Gastroesophageal sphincter (tissue), 4 donors: ENCODE measurements at regions not wholly inside any gene's neighbourhood (a gene's known extent, or its start where the extent isn't known, plus 50 kb on each side); places are given as distances from the start of the nearest gene placed in this dataset.

Experiments used
- ATAC-seq: fragments of 150-250 bp; one replicate; pipeline ENCODE4 v1.9.1; 2016; ENCODE audit warnings: mild to moderate bottlenecking, moderate library complexity
- H3K27ac ChIP-seq, 4 donors: fragments of 200-600 bp; sonication (generic) in 3 of 4; 1 replicate in 3 of 4; 2 replicates in 1 of 4; pipeline ENCODE4 v1.5.1; 2016 to 2019
- H3K27me3 ChIP-seq: fragments of 200-600 bp; sonication (generic); one replicate; pipeline ENCODE4 v1.5.1; 2019
- H3K36me3 ChIP-seq, 2 donors: fragments of 200-600 bp; sonication (generic); one replicate each; pipeline ENCODE4 v1.5.1; 2019; ENCODE audit warnings: control low read depth in 1 of 2
- H3K4me1 ChIP-seq, 3 donors: fragments of 200-600 bp; sonication (generic); 1 replicate in 2 of 3; 2 replicates in 1 of 3; pipeline ENCODE4 v1.5.1; 2016 to 2019; ENCODE audit warnings: control low read depth in 2 of 3
- H3K4me3 ChIP-seq, 2 donors: fragments of 200-600 bp; sonication (generic); one replicate each; pipeline ENCODE4 v1.5.1; 2019; ENCODE audit warnings: mild to moderate bottlenecking in 1 of 2, moderate library complexity in 1 of 2
- H3K9me3 ChIP-seq, 3 donors: fragments of 200-600 bp; sonication (generic); one replicate each; pipeline ENCODE4 v1.5.1; 2017 to 2019; ENCODE audit warnings: control low read depth in 2 of 3
- EP300 ChIP-seq: sonication (generic); formaldehyde crosslinking; IDR thresholded peaks from one replicate; pipeline ENCODE4 v1.6.1; 2017; ENCODE audit warnings: antibody characterized with exemption, mild to moderate bottlenecking
- POLR2A ChIP-seq, 2 donors: fragments of 450-650 bp; IDR thresholded peaks; one replicate each; pipeline ENCODE4 v1.6.1; 2017; ENCODE audit warnings: antibody characterized with exemption in 2 of 2, mild to moderate bottlenecking in 2 of 2, moderate library complexity in 1 of 2
- POLR2AphosphoS5 ChIP-seq: sonication (generic); formaldehyde crosslinking; IDR thresholded peaks from one replicate; pipeline ENCODE4 v1.6.1; 2017; ENCODE audit warnings: antibody characterized with exemption
- WGBS, 2 donors: methylation state at CpG; one replicate each; pipeline ENCODE4 v1.1.5; 2018; ENCODE audit warnings: low coverage in 1 of 2; 5-methylcytosine and 5-hydroxymethylcytosine counted together
- TF ChIP-seq, protein P1 (sequence below), 4 experiments: fragments of 200-600 bp in 2 of 4; fragments of 450-650 bp in 2 of 4; sonication (generic) in 1 of 4; IDR thresholded peaks; one replicate each; pipeline ENCODE4 v1.5.1; 2017 to 2019; ENCODE audit warnings: antibody characterized with exemption in 4 of 4, mild to moderate bottlenecking in 2 of 4, moderate library complexity in 2 of 4

DNA sequence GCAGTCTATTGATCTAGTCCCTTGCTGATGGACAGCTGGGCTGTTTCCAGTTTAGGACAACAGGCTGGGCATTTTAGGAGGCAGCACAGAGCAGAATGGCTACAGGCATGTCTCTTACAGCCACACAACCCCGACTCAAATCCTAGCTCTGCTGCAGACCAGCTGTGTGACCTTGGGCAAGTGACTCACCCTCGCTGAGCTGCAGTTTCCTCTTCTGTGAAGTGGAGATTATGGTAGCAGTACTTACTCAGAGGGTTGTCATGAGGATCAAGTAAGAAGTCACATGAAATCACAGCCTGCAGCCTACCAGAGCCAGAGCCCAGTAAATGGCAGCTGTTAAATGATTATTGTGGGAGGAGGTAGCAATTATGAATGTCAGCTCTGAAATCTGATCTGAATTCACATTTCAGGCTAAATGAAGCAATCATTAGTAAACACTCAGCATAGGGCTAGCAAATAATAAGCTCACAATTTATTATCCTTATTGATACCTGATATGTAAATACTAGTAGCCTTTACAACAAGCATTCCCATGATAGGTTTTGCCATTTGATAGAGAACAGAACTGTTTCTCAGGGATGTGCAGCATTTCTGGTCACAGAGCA lies 58.9 kb downstream of the MYEOV start:
- peaks cover 42% of the 10 kb centered on the region for H3K27me3 ChIP-seq
- no peaks in the 10 kb centered on the region for H3K4me1 ChIP-seq
- no peak overlapping the region for H3K27ac ChIP-seq
- 25% methylated on average over 2 of the region's 2 CpGs; no CpG with 5 or more reads in 1 of the 2 donors for WGBS, 2 donors
- H3K4me3 ChIP-seq, result no peak overlapping the region
- no peaks in the 10 kb centered on the region for H3K9me3 ChIP-seq
- TF ChIP-seq, protein P1, sequence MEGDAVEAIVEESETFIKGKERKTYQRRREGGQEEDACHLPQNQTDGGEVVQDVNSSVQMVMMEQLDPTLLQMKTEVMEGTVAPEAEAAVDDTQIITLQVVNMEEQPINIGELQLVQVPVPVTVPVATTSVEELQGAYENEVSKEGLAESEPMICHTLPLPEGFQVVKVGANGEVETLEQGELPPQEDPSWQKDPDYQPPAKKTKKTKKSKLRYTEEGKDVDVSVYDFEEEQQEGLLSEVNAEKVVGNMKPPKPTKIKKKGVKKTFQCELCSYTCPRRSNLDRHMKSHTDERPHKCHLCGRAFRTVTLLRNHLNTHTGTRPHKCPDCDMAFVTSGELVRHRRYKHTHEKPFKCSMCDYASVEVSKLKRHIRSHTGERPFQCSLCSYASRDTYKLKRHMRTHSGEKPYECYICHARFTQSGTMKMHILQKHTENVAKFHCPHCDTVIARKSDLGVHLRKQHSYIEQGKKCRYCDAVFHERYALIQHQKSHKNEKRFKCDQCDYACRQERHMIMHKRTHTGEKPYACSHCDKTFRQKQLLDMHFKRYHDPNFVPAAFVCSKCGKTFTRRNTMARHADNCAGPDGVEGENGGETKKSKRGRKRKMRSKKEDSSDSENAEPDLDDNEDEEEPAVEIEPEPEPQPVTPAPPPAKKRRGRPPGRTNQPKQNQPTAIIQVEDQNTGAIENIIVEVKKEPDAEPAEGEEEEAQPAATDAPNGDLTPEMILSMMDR (IDR thresholded peaks at IDR 0.05), result no peak
- TF ChIP-seq EP300 (no peak), POLR2AphosphoS5 (no peak), POLR2A (IDR thresholded peaks at IDR 0.05) (no peak)
- no peak for ATAC-seq
- H3K36me3 ChIP-seq, result no peaks in the 10 kb centered on the region

DNA sequence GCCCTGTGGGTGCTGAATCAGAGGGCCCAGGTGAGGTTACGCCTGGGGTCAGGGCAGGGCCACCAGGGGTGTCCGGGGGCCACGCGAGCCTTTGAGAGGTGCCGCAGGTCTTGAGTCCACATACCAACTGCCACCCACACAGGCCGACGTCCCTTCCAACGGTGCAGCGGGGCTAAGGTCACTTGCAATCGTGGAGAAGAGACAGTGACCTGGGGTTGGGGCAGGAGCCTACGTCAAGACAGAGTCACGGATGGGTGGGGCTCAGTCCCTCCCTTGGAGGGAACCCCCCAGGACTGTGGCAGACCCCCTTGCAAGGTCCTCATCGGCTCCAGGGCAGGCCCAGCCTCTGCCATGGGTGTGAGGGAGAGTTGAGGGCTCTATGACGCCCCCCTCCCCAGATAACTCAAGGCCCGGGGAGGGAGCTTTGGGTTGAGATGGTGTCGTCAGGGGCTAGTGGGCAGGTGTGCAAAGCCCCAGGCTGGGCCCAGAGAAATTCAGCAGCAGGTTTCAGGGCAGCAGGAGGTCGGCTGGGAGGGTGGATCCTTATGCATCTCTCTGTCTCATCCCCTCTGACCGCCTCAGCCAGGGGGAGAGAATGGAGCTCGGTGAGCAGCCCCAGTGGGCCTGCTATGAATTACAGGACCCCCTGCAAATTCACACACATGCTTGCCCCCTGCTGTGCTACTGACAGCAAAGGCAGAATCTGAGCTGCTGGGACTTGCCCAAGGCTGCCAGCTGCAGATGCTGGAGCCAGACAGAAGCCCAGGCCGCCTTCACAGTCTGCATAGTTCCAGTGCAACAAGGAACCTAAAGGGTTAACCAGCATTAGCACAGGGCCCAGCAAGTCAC lies 60.0 kb downstream of the MYEOV start:
- no peak for ATAC-seq

DNA sequence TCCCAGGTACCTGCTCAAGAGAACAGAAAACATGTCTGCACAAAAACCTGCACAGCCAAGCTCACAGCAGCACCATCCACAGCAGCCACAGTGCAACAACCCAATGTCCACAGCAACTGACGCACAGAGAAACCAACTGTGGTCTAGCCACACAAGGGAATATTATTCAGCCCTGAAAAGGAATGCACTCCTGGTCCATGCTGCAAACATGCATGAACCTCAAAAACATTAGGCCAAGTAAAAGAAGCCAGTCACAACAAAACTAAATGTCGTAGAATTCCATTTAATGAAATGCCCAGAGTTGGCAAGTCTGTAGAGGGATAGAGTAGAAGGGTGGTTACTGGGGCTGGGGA lies 60.6 kb downstream of the MYEOV start:
- Histone ChIP-seq H3K27ac (no peak overlapping the region), H3K4me3 (no peak overlapping the region), H3K36me3 (no peaks in the 10 kb centered on the region), H3K9me3 (peaks cover 0 to 3% (median 1%) of the 10 kb centered on the region in 3 donors), H3K27me3 (peaks cover 44% of the 10 kb centered on the region), H3K4me1 (no peaks in the 10 kb centered on the region)
- no peak for ATAC-seq
- TF ChIP-seq POLR2A (IDR thresholded peaks at IDR 0.05) (no peak), EP300 (no peak), POLR2AphosphoS5 (no peak)
- TF ChIP-seq, protein P1 (IDR thresholded peaks at IDR 0.05), result no peak
- 100% methylated on average over 2 of the region's 2 CpGs; no CpG with 5 or more reads in 1 of the 2 donors for WGBS, 2 donors

More for the DNA sequence above, 60.0 kb downstream of the MYEOV start:
- peaks cover 44% of the 10 kb centered on the region for H3K27me3 ChIP-seq
- WGBS, 2 donors, result 93% methylated on average over 12 of the region's 20 CpGs; no CpG with 5 or more reads in 1 of the 2 donors
- H3K27ac ChIP-seq, result no peak overlapping the region
- TF ChIP-seq, protein P1 (IDR thresholded peaks at IDR 0.05), result no peak
- TF ChIP-seq POLR2AphosphoS5, result no peak
- no peak for TF ChIP-seq EP300
- TF ChIP-seq POLR2A (IDR thresholded peaks at IDR 0.05), result no peak
- no peaks in the 10 kb centered on the region for H3K36me3 ChIP-seq
- no peaks in the 10 kb centered on the region for H3K4me1 ChIP-seq
- H3K4me3 ChIP-seq, result no peak overlapping the region
- no peaks in the 10 kb centered on the region for H3K9me3 ChIP-seq

DNA sequence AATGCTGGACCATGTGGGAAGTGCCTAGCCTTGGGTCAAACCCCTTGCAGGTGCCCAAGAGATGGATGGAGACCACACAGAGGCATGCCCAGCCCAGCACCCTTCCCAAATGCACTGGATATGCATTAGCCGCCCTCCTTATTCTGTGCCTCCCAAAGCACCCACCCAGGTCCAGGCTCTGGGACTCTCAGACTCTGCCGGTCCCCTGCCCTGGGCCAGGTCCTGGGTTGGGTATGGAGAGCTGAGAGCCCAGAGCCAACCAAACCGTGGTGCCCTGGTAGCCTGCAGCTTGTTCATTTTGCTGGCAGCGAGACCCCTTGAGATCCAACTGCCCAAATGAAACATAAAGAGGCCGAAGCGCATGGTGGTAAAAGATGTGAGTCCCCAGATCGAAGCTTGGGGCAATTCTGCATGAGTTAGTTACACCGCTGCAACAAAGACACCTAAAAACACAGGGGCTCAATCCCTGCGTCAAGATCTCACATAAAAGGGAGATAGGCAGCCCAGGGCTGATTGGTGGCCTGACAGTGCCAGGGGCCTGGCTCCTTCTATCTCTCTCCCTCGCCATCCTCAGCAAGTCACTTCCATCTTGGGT lies 61.5 kb downstream of the MYEOV start:
- H3K36me3 ChIP-seq, result no peaks in the 10 kb centered on the region
- 93% methylated on average over 6 of the region's 10 CpGs; no CpG with 5 or more reads in 1 of the 2 donors for WGBS, 2 donors
- ATAC-seq, result no peak
- peaks cover 0 to 12% (median 2%) of the 10 kb centered on the region in 3 donors for H3K9me3 ChIP-seq
- H3K4me3 ChIP-seq, result no peak overlapping the region
- no peak overlapping the region for H3K27ac ChIP-seq
- TF ChIP-seq POLR2AphosphoS5, result no peak
- TF ChIP-seq, protein P1 (IDR thresholded peaks at IDR 0.05), result no peak
- H3K4me1 ChIP-seq, result no peaks in the 10 kb centered on the region
- peaks cover 44% of the 10 kb centered on the region for H3K27me3 ChIP-seq
